ENCODE measurements at regions not wholly inside any gene's neighbourhood (a gene's known extent, or its start where the extent isn't known, plus 50 kb on each side); places are given as distances from the start of the nearest gene placed in this dataset.

DNA sequence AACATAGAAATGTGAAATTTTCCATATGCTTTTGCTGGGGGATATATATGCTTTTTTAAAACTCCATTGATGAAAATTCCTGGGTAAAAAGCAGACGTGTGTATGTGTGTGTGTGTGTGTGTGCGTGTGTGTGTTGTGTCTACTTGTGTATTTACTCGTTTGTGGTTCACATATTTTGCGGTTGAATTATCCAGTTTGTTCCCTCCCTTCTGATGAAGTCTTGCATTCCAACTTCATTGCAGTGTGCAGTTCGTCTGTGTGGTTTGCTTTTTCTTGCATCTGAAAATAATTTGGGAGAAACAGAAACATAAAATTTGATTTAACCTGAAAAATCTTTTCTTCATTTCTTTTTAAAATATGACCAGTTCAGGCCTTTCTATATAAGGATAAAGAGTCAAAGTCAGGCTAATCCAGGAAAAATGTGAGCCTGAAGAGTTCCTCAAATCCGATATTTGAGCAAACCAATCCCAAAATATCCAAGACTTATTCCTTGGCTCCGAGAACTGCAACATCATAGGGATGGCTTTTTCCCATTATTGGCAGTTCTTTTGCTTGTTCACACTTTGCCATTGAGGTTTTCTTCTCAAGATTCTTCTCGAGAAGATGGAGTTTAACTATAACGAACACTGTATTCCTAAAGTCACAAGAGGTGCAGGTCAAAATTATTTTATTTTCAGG lies 202.2 kb upstream of the CCN2 start:
- no peaks in the 10 kb centered on the region for H3K27me3 ChIP-seq (ENCODE audit: insufficient read depth, low read length)
- no peak overlapping the region for H2BK120ac ChIP-seq (ENCODE audit: low read depth, low read length, poor library complexity, severe bottlenecking)
- no peak overlapping the region for H2AFZ ChIP-seq (ENCODE audit: low read length)
- no peak overlapping the region for H2BK15ac ChIP-seq (ENCODE audit: low read depth, low read length)
- H3K23me2 ChIP-seq (ENCODE audit: insufficient read length, low read depth, low read length, poor library complexity, severe bottlenecking), result no peaks in the 10 kb centered on the region
- no peak overlapping the region for H3K9ac ChIP-seq (ENCODE audit: extremely low read depth, insufficient read length, low read length)
- DNase-seq, result no peak
- no peak overlapping the region for H4K8ac ChIP-seq (replicated peaks; ENCODE audit: insufficient read length, low read depth, low read length)
- no peak overlapping the region for H3K27ac Mint-ChIP-seq
- no peaks in the 10 kb centered on the region for H3K4me1 ChIP-seq (ENCODE audit: insufficient read depth, low read length)
- no peak overlapping the region for H2BK12ac ChIP-seq (ENCODE audit: insufficient read length, low read depth, low read length)
- H3K79me1 ChIP-seq (ENCODE audit: insufficient read depth, low read depth, low read length, poor library complexity, severe bottlenecking), result no peaks in the 10 kb centered on the region
- no peaks in the 10 kb centered on the region for H3K9me3 Mint-ChIP-seq
- no peaks in the 10 kb centered on the region for H3K4me1 Mint-ChIP-seq
- H4K5ac ChIP-seq (ENCODE audit: insufficient read length, low read depth, low read length), result no peak overlapping the region
- no CpG with 5 or more reads among the region's 9 CpGs for WGBS (ENCODE audit: extremely low coverage, insufficient read length, low lambda C conversion rate)
- H2BK20ac ChIP-seq (ENCODE audit: low read depth, low read length, poor library complexity, severe bottlenecking), result no peak overlapping the region
- H3K4me2 ChIP-seq (ENCODE audit: insufficient read depth, insufficient read length, low read length), result no peak overlapping the region
- H3K4me3 Mint-ChIP-seq, result no peak overlapping the region
- TF ChIP-seq, protein P1, sequence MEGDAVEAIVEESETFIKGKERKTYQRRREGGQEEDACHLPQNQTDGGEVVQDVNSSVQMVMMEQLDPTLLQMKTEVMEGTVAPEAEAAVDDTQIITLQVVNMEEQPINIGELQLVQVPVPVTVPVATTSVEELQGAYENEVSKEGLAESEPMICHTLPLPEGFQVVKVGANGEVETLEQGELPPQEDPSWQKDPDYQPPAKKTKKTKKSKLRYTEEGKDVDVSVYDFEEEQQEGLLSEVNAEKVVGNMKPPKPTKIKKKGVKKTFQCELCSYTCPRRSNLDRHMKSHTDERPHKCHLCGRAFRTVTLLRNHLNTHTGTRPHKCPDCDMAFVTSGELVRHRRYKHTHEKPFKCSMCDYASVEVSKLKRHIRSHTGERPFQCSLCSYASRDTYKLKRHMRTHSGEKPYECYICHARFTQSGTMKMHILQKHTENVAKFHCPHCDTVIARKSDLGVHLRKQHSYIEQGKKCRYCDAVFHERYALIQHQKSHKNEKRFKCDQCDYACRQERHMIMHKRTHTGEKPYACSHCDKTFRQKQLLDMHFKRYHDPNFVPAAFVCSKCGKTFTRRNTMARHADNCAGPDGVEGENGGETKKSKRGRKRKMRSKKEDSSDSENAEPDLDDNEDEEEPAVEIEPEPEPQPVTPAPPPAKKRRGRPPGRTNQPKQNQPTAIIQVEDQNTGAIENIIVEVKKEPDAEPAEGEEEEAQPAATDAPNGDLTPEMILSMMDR (conservative IDR thresholded peaks at IDR 0.05), result no peak
- H3K4ac ChIP-seq (ENCODE audit: low read depth, low read length), result no peak overlapping the region
- H2BK5ac ChIP-seq (ENCODE audit: insufficient read length, low read length), result no peak overlapping the region
- H3T11ph ChIP-seq (ENCODE audit: low read length), result no peak overlapping the region
- H2AK5ac ChIP-seq (ENCODE audit: insufficient read length, low read length), result no peak overlapping the region
- H3K36me3 Mint-ChIP-seq (ENCODE audit: insufficient read depth in 1 of 3, low read depth in 3 of 3), result no peaks in the 10 kb centered on the region
- peaks cover 6% of the 10 kb centered on the region for H3K27me3 Mint-ChIP-seq (ENCODE audit: low read depth)
- no peak overlapping the region for H3K18ac ChIP-seq (ENCODE audit: insufficient read length, low read depth, low read length)
- no peaks in the 10 kb centered on the region for H3K79me2 ChIP-seq (ENCODE audit: insufficient read depth, low read length)
- H3K27ac ChIP-seq (ENCODE audit: insufficient read length, low read depth, low read length), result no peak overlapping the region
- no peak overlapping the region for H3K14ac ChIP-seq (ENCODE audit: insufficient read depth, low read length)
- no peaks in the 10 kb centered on the region for H4K20me1 ChIP-seq (ENCODE audit: control insufficient read depth, insufficient read depth, insufficient read length)
- no peak overlapping the region for H4K91ac ChIP-seq (ENCODE audit: insufficient read length, low read depth, low read length)
- H3K56ac ChIP-seq (ENCODE audit: insufficient read length, low read depth, low read length), result no peak overlapping the region
- H3K9me3 ChIP-seq (ENCODE audit: control insufficient read depth, low read depth, low read length), result no peaks in the 10 kb centered on the region
- H3K23ac ChIP-seq (ENCODE audit: insufficient read length, low read depth, low read length), result no peak overlapping the region
